KMS-11 (cell line): ENCODE measurements at regions not wholly inside any gene's neighbourhood (a gene's known extent, or its start where the extent isn't known, plus 50 kb on each side); places are given as distances from the start of the nearest gene placed in this dataset.

Experiments
- H2AFZ ChIP-seq: fragments of 200-600 bp; sonication (generic); 2 replicates; pipeline ENCODE4 v1.6.1; 2016; ENCODE audit warnings: antibody characterized with exemption, mixed run types, low read depth
- H3K27ac ChIP-seq: fragments of 200-600 bp; sonication (generic); 2 replicates; pipeline ENCODE4 v1.6.1; 2016; ENCODE audit warnings: mild to moderate bottlenecking, mixed run types
- H3K27me3 ChIP-seq: fragments of 200-600 bp; sonication (generic); 2 replicates; pipeline ENCODE4 v1.6.1; 2017; ENCODE audit warnings: mild to moderate bottlenecking, low read depth, mixed run types, moderate library complexity; ENCODE audit not compliant: insufficient read depth
- H3K36me3 ChIP-seq: fragments of 200-600 bp; sonication (generic); 2 replicates; pipeline ENCODE4 v1.6.1; 2017; ENCODE audit warnings: mild to moderate bottlenecking, mixed run types; ENCODE audit not compliant: insufficient read depth
- H3K4me1 ChIP-seq: fragments of 200-600 bp; sonication (generic); 2 replicates; pipeline ENCODE4 v1.6.1; 2016; ENCODE audit warnings: mild to moderate bottlenecking, low read depth, mixed run types; ENCODE audit not compliant: poor library complexity, severe bottlenecking
- H3K4me2 ChIP-seq: fragments of 200-600 bp; sonication (generic); 2 replicates; pipeline ENCODE4 v1.7.0; 2016; ENCODE audit warnings: mild to moderate bottlenecking, mixed run types
- H3K4me3 ChIP-seq: fragments of 200-600 bp; sonication (generic); IDR thresholded peaks from 2 replicates; pipeline ENCODE4 v1.6.1; 2017; ENCODE audit warnings: low read depth, low read length, mixed read lengths; ENCODE audit not compliant: insufficient read depth
- H3K79me2 ChIP-seq: fragments of 200-600 bp; sonication (generic); 2 replicates; pipeline ENCODE4 v1.6.1; 2016; ENCODE audit warnings: low read depth, mixed run types; ENCODE audit not compliant: insufficient read depth
- H3K9ac ChIP-seq: fragments of 200-600 bp; sonication (generic); 2 replicates; pipeline ENCODE4 v1.6.1; 2016; ENCODE audit warnings: mild to moderate bottlenecking, mixed run types
- H4K20me1 ChIP-seq: fragments of 200-600 bp; sonication (generic); 2 replicates; pipeline ENCODE4 v1.6.1; 2016; ENCODE audit warnings: mild to moderate bottlenecking, mixed run types; ENCODE audit not compliant: insufficient read depth
- CTCF ChIP-seq: fragments of 200-600 bp; sonication (generic); conservative IDR thresholded peaks from 2 replicates; pipeline ENCODE4 v1.6.1; 2017; ENCODE audit warnings: low read depth, mild to moderate bottlenecking, antibody characterized with exemption, low read length, moderate library complexity, mixed read lengths

- no peaks in the 10 kb centered on the region for H3K79me2 ChIP-seq
- H3K9ac ChIP-seq, result no peak overlapping the region
- H2AFZ ChIP-seq, result no peak overlapping the region
- H4K20me1 ChIP-seq, result no peaks in the 10 kb centered on the region
- no peak overlapping the region for H3K4me3 ChIP-seq
- TF ChIP-seq CTCF, result no peak
- H3K4me1 ChIP-seq, result no peaks in the 10 kb centered on the region
- H3K27me3 ChIP-seq, result no peaks in the 10 kb centered on the region
- H3K27ac ChIP-seq, result no peak overlapping the region
- no peak overlapping the region for H3K4me2 ChIP-seq
- no peaks in the 10 kb centered on the region for H3K36me3 ChIP-seq
Observed at GRCh38 chr19:30855442-30855841, 483.3 kb downstream of the ZNF536 start.

GRCh38 chr19:30854661-30855060, 482.5 kb downstream of the ZNF536 start:
- Histone ChIP-seq H4K20me1 (no peaks in the 10 kb centered on the region), H3K9ac (no peak overlapping the region), H3K36me3 (no peaks in the 10 kb centered on the region), H2AFZ (no peak overlapping the region), H3K4me3 (no peak overlapping the region), H3K4me1 (no peaks in the 10 kb centered on the region), H3K4me2 (no peak overlapping the region), H3K27ac (no peak overlapping the region), H3K79me2 (no peaks in the 10 kb centered on the region), H3K27me3 (no peaks in the 10 kb centered on the region)
- TF ChIP-seq CTCF, result no peak

- Histone ChIP-seq H3K4me3 (no peak overlapping the region), H3K4me2 (no peak overlapping the region), H3K4me1 (no peaks in the 10 kb centered on the region), H3K9ac (no peak overlapping the region), H3K27me3 (no peaks in the 10 kb centered on the region), H3K79me2 (no peaks in the 10 kb centered on the region), H4K20me1 (no peaks in the 10 kb centered on the region), H3K36me3 (no peaks in the 10 kb centered on the region), H2AFZ (no peak overlapping the region), H3K27ac (no peak overlapping the region)
- TF ChIP-seq CTCF, result no peak
Observed at GRCh38 chr19:30854207-30854606, 482.0 kb downstream of the ZNF536 start.

- H3K9ac ChIP-seq, result no peak overlapping the region
- H3K4me2 ChIP-seq, result no peak overlapping the region
- no peak for TF ChIP-seq CTCF
- H3K4me1 ChIP-seq, result no peaks in the 10 kb centered on the region
- no peaks in the 10 kb centered on the region for H3K36me3 ChIP-seq
- H3K4me3 ChIP-seq, result no peak overlapping the region
- H3K27me3 ChIP-seq, result no peaks in the 10 kb centered on the region
- H4K20me1 ChIP-seq, result no peaks in the 10 kb centered on the region
- no peak overlapping the region for H3K27ac ChIP-seq
- H3K79me2 ChIP-seq, result no peaks in the 10 kb centered on the region
- no peak overlapping the region for H2AFZ ChIP-seq
Observed at GRCh38 chr19:30853036-30853435, 480.9 kb downstream of the ZNF536 start.

GRCh38 chr19:30852168-30852567, 480.0 kb downstream of the ZNF536 start:
- no peaks in the 10 kb centered on the region for H3K79me2 ChIP-seq
- no peak overlapping the region for H2AFZ ChIP-seq
- H4K20me1 ChIP-seq, result no peaks in the 10 kb centered on the region
- H3K4me2 ChIP-seq, result no peak overlapping the region
- TF ChIP-seq CTCF, result no peak
- H3K4me3 ChIP-seq, result no peak overlapping the region
- H3K27me3 ChIP-seq, result no peaks in the 10 kb centered on the region
- H3K4me1 ChIP-seq, result no peaks in the 10 kb centered on the region
- H3K36me3 ChIP-seq, result no peaks in the 10 kb centered on the region
- H3K9ac ChIP-seq, result no peak overlapping the region
- H3K27ac ChIP-seq, result no peak overlapping the region
